Neutrophil (primary cell): ENCODE measurements at regions not wholly inside any gene's neighbourhood (a gene's known extent, or its start where the extent isn't known, plus 50 kb on each side); places are given as distances from the start of the nearest gene placed in this dataset.

Source experiments
- H3K27ac ChIP-seq: fragments of 200-600 bp; sonication (generic); 2 replicates; pipeline ENCODE4 v1.5.1; 2016; ENCODE audit warnings: mild to moderate bottlenecking, moderate library complexity
- H3K27me3 ChIP-seq: fragments of 200-600 bp; sonication (generic); 2 replicates; pipeline ENCODE4 v1.6.0; 2016; ENCODE audit warnings: mild to moderate bottlenecking
- H3K36me3 ChIP-seq: fragments of 200-600 bp; sonication (generic); 2 replicates; pipeline ENCODE4 v1.5.1; 2017
- H3K4me1 ChIP-seq, 2 experiments: fragments of 200-600 bp in 1 of 2; sonication (generic) in 1 of 2; 1 replicate in 1 of 2; 2 replicates in 1 of 2; pipeline versions ENCODE4 v1.5.1 to v1.6.1; 2013 to 2016; ENCODE audit warnings: low read depth in 1 of 2, low read length in 1 of 2, mild to moderate bottlenecking in 1 of 2, moderate library complexity in 1 of 2; ENCODE audit not compliant: control insufficient read depth in 1 of 2, insufficient read depth in 1 of 2
- H3K4me3 ChIP-seq, 2 experiments: fragments of 200-600 bp in 1 of 2; sonication (generic) in 1 of 2; 1 replicate in 1 of 2; 2 replicates in 1 of 2; pipeline ENCODE4 v1.5.1; 2013 to 2016; ENCODE audit warnings: low read depth in 1 of 2, low read length in 1 of 2, mild to moderate bottlenecking in 1 of 2, moderate library complexity in 1 of 2
- H3K9me3 ChIP-seq: fragments of 200-600 bp; sonication (generic); 2 replicates; pipeline ENCODE4 v1.5.1; 2016
- TF ChIP-seq, protein P1 (sequence below): fragments of 200-600 bp; sonication (generic); IDR thresholded peaks from 2 replicates; pipeline ENCODE4 v1.5.1; 2016; ENCODE audit warnings: antibody characterized with exemption

DNA sequence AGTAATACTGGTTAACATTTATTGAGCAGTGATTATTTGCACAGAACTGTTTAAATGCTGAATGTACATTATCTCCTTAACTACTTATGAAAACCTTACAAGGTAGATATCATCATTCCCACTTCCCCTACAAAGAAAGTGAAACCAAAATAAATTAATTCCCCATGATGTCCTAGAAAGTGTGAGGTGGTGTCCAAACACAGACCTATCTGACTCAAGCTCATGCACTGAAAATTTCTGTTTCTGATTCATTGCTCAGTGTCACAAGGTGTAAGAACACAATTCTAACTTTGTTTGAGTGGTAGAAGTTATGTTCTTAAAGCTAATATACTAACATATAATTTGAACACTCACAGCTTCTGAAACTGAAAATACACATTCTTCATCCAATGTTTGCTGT lies 178.7 kb downstream of the MRPL39 start:
- Histone ChIP-seq H3K36me3 (no peaks in the 10 kb centered on the region), H3K27ac (no peak overlapping the region), H3K4me1 (no peaks in the 10 kb centered on the region), H3K9me3 (no peaks in the 10 kb centered on the region), H3K4me3 (no peak overlapping the region), H3K27me3 (no peaks in the 10 kb centered on the region)
- TF ChIP-seq, protein P1, sequence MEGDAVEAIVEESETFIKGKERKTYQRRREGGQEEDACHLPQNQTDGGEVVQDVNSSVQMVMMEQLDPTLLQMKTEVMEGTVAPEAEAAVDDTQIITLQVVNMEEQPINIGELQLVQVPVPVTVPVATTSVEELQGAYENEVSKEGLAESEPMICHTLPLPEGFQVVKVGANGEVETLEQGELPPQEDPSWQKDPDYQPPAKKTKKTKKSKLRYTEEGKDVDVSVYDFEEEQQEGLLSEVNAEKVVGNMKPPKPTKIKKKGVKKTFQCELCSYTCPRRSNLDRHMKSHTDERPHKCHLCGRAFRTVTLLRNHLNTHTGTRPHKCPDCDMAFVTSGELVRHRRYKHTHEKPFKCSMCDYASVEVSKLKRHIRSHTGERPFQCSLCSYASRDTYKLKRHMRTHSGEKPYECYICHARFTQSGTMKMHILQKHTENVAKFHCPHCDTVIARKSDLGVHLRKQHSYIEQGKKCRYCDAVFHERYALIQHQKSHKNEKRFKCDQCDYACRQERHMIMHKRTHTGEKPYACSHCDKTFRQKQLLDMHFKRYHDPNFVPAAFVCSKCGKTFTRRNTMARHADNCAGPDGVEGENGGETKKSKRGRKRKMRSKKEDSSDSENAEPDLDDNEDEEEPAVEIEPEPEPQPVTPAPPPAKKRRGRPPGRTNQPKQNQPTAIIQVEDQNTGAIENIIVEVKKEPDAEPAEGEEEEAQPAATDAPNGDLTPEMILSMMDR, result no peak

DNA sequence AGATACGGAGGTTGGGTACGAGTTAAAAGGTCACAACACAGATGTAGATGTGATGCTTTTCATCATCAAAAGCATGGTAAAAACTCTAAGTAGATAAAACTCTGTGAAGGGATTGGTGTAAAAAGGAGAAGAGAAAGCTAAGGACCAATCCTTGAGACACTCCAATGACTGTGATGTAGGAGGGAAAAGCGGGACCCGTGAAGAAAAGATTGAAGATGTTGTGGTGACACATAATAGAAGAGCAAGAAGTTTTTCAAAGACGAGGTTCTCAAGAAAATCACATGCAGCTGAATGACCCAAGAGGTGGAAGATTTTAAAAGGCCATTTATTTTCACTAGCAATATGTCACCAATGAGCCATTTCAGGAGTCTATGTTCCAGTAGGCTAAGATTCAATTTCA lies 179.5 kb downstream of the MRPL39 start:
- Histone ChIP-seq H3K27ac (no peak overlapping the region), H3K36me3 (no peaks in the 10 kb centered on the region), H3K4me1 (no peaks in the 10 kb centered on the region), H3K9me3 (no peaks in the 10 kb centered on the region), H3K27me3 (no peaks in the 10 kb centered on the region), H3K4me3 (no peak overlapping the region)
- TF ChIP-seq, protein P1, result no peak

DNA sequence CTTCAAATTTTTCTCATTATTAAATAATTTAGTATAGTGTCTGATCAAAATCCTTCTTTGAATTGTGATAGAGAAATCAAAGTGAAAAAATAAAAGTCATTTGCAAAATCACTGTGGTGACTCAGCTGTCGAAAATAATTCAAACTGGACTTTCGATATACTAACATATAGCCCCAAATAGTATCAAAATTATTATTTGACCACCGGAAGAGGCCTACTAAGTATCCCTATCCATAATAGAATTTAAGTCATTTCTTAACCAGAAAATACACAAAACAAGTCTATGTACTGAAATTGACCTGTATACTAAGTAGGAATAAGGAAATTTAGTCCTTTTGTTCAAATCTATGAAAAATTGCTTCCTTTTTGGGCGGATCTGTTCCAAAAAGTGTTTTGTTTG lies 180.7 kb downstream of the MRPL39 start:
- Histone ChIP-seq H3K9me3 (no peaks in the 10 kb centered on the region), H3K27ac (no peak overlapping the region), H3K4me3 (no peak overlapping the region), H3K4me1 (no peaks in the 10 kb centered on the region), H3K27me3 (no peaks in the 10 kb centered on the region), H3K36me3 (no peaks in the 10 kb centered on the region)
- TF ChIP-seq, protein P1, result no peak

DNA sequence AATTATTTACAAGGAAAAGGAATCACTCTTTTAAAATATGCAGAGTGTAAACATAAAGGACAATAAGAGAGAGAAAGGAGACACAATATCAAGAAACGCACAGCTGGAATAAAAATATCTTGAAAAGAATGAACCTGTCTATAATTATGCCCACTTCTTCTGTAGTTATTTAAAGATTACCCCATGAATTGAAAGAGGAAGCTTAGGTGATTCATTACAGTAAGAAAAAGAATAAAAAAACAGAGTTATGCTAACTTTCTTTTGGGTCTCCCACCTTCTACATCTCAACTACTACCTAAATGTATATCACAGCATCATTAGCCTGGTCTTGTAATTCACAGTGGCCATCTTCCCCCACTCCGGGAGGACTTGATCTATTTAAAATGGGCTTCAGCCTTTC lies 182.1 kb downstream of the MRPL39 start:
- Histone ChIP-seq H3K4me3 (no peak overlapping the region), H3K27me3 (no peaks in the 10 kb centered on the region), H3K36me3 (no peaks in the 10 kb centered on the region), H3K27ac (no peak overlapping the region), H3K9me3 (no peaks in the 10 kb centered on the region), H3K4me1 (no peaks in the 10 kb centered on the region)
- TF ChIP-seq, protein P1, result no peak

DNA sequence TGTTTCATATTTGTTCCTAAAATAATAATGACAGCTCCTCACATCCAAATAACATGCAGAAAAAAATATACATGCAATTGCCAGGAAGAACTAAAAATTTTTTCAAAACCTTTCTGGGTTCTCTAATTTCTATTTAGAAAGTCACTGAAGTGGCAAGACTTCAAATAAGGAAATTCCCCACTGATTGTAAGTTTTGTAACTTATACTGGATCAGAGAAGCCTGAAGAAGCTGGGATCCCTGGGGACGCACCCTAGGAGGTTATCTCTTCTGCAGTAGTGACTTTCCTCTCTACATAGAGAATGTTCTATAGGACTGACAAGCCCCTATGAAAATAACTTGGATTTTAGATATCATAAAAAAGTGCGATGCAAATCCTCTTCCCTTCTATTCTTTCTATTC lies 182.6 kb downstream of the MRPL39 start:
- Histone ChIP-seq H3K36me3 (no peaks in the 10 kb centered on the region), H3K4me3 (no peak overlapping the region), H3K27ac (no peak overlapping the region), H3K4me1 (no peaks in the 10 kb centered on the region), H3K9me3 (no peaks in the 10 kb centered on the region), H3K27me3 (no peaks in the 10 kb centered on the region)
- TF ChIP-seq, protein P1, result no peak

DNA sequence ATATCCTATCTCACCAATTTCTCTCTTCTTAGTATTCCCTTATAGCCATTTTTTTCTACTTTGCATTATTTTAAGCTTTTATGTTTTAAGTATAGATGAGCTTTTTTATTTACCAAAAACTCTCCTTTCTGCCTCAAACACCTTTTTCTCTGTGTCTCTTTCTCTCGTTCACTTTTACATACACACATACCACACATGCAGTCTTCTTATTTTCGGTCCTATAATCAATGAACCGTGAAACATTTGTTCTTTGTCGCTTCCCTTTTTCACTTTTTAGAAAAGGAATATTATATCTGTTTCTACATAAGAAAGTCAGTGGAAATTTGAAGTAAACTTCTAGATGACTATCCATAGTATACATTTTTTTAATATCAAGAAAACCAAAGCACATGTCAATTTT lies 183.2 kb downstream of the MRPL39 start:
- Histone ChIP-seq H3K4me1 (no peaks in the 10 kb centered on the region), H3K36me3 (no peaks in the 10 kb centered on the region), H3K4me3 (no peak overlapping the region), H3K27ac (no peak overlapping the region), H3K9me3 (no peaks in the 10 kb centered on the region), H3K27me3 (no peaks in the 10 kb centered on the region)
- TF ChIP-seq, protein P1, result no peak
